ENCODE measurements at regions not wholly inside any gene's neighbourhood (a gene's known extent, or its start where the extent isn't known, plus 50 kb on each side); places are given as distances from the start of the nearest gene placed in this dataset.
"Not testable (repeated sequence)": the region's sequence is repeated elsewhere in the genome, so short reads cannot be mapped to it uniquely, and the experiment has no call there.

DNA sequence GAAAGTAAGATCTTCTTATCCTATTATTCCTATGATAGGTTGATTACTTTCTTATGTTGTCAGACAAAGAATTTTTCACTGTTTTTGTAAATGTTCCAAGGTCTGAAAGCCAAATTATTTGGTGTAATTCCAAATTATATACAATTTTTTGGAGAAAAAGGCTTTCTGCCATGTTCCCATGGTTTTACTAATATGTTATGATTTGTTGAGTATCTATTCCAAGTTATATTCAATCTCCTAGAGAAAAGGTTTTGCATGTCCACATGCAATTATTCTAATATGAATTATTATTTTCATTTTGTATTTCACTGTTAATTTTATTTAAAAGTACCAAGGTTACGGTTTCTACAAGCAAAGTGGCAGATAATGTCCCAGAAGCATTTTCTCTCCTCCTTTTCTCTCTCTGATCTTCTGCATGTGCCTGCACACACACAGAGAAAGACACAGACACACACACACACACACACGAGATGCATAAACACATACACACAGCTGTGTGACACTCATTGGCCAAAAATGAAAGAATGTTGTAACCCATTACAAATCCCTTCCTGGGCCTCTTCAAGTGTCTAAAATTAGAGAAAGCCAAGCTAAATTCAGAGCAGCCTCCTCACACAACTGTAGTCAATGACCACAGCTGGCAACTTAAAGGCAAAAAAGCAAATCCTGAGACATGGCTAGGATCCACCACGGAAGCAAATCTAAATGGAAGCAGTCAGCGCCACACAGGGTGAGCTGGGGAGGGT lies 621.0 kb downstream of the EFNB2 start:
- DNase-seq, result no peak

DNA sequence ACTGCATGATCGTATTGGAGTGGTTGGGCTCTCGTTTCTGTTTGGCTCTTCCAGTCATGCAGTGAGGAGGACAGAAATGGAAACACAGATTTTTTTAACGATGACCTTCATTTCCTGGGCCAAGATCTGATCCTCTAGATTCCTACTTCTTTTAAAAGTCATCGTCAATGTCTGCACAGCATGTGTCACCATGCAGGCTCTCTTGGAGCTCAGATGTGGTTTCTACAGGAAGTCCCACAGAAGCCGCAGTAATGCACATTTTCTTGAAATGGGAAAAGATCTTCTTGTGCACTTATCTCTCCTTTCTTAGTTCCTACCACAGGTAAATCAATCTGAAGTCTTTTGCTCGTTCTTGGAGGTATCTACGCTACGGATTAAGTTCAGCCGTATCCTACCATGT lies 626.9 kb downstream of the EFNB2 start:
- DNase-seq, result no peak

DNA sequence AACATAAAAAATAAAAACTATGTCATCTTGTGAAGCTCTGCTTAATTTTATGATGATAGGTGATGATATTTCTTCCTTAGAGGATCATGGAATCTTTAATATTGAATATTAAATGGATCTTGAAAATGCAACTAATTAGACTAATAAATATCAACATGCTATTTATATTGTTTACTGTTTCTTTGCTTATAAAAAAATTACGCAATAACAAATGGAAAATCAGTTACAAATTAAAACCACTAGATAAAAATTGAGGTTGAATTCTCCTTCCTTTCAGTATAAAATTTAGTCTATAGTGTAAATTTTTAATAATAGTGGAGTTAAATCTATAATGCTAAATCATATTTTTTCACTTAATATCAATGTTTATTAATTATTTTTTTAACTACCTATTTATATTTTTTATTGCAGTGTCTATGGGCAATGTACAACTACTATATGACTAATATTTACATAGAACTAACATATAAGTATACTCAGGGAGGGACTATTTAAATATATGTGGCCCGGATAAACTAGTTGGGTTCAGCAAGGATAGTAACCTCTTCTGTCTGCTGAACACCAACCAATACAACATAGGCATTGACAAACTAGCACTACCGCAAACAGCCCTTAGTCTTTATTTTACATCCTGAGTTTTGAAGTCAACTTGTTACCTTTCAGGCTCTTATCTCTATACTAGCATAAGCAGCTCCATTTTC lies 628.0 kb downstream of the EFNB2 start:
- DNase-seq, result no peak

DNA sequence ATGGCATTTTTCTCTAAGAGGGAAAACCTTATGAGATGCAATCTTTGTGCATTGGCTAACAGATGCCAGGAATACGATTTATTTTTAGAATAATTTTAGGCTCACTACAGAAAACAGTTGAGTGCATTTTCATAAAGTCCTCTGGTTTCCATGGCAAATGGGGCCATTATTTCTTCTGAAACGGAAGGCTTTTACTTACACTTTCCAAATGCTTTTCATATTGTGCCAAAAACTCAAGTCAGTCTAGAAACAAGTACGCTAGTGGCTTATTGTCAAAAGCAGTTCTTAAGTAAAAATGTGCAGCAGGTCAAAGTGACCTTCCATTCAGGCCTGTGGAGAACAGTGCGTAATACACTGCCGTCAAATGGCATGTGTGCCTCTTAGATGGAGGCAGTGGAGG lies 628.7 kb downstream of the EFNB2 start:
- DNase-seq, result no peak

DNA sequence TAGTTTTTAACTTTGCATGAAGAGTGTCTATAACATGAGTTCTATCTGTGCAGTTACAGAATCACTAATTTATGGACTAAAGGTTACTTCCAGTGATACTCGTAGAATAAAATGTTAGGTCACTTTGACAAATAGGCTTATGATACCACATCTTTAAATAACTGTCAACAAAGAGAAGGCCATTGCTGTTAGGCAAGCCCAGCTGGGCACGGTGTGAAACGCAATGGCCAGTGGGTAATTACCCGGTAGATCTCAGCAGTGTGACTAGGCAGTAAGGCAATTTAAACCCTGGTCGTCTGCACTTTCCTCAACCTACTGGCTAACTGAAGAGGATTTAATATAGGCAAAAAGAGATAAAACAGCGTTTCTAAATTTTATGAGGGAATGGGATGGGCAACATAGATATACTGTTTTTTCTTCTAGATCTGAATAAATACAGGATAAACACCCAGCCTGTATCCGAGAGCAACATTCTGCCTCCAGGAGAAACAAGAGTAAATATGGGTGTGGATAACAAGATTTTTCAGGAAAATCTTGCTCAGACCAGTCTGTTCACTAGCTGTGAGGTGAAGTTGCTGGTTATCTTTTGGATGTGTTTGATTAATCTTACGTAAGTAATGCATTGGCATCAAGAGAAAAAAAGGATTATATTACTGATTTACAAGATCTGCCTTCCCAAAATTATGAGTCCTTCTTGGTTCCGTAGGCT lies 631.3 kb downstream of the EFNB2 start:
- DNase-seq, result no peak

DNA sequence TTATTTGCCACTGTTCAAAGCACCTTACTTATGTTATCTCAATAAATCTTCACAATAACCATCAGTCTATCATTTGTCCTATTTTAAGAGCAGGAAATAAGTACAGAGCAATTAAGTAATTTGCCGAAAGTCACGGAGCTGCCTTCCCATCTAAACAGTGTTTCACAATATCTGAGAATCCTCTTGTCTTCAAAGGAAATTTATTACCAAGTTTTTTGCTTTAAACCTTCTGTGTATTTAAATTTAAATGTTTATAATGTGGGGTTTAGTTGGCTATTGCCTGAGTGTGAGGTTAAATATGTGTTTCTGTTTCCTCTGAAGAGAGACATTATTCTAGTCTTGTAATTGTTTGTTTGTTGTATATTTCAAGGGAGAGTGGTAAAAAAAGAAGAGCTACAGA lies 633.1 kb downstream of the EFNB2 start:
- no peak for DNase-seq

DNA sequence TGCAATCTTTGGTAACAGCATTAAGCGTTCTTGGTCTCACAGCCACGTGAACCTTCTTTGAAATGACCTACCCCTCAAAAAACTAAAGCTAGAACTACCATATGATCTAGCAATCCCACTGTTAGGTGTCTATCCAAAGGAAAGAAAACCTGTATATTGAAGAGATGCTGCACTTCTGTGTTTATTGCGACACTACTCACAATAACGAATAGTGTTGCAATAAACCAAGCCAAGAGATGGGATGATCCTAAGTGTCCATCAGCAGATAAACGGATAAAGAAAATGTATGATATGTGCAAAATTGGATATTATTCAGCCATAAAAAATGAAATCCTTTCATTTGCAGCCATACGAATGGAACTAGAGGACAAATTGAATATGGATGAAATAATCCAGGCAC lies 637.9 kb downstream of the EFNB2 start:
- no peak for DNase-seq

DNA sequence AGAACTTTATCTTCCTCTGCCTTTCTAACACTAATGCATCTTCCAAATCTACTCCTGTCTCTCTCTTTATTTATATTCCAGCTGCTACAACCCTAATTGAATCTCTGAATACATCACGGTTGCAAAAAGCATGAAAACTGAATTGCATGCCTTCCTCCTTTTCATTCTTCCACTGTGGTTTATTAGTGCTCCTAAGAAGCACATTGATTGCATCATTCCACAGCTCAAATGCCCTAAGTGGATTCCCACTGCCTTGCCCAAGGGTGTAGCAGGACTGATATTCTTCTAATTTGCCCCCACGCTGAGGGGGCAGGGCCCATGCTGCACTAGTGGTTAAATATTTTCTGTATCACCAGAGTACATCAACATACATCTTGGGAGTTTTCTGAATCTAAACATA lies 640.8 kb downstream of the EFNB2 start:
- DNase-seq, result no peak

DNA sequence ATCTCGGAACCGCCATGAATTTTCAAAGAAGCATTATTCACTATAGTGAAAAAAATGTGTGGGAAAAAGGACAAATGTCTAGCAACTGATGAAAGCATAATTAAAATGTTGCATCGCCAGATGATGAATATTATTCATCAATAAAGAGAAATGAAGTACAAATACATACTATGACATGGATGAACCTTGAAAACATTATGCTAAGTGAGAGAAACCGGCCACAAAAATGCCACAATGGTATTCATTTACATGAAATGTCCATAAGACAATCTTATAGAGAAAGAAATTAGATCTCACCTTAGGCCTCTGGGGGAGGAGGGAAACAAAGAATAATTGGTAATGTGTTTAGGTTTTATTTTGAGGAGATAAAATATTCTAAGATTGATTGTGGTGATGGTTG lies 645.0 kb downstream of the EFNB2 start:
- no peak for DNase-seq

DNA sequence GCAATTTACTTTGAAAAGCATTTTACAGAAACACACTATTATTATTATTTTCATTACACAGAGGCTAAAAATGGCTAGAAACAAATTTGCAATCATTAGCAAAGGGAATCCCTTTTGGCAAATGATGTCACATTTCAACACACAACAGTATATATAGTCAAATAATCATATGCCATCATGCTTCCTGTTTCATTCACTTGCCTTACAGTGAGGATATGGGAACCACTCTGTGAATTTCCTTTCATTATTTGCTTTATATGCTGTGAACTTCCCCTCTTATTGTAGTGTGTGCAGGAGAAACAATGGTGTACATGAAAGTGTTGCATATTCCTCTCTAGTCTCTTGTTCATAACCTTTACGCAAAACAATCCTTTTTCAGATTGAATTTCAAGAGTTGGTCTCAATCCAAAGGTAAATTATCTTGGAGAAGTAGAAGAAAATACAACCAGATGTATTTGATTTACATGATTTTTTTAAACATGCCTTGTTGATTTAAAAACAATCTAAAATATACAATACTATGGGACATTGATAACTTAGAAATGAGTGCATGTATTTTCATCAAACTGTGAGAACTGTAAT lies 657.3 kb downstream of the EFNB2 start:
- no peak for DNase-seq

DNA sequence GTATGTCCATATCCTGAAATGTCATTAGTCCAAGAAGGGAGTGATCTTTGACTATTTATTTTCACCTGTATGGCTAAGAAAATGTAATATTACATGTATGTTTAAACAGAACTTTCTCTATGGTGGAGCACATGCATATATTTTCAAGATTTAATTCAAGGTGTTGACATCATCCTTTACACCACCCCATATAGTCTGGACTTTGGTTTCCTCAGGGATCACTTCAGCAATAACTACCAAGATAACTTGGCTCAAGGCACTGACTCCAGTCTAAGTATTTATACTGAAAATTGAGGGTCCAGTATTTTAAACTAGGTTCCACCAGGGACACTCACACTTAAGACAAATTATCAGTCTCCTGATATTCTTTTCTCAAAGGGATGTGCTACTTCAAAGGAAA lies 660.6 kb downstream of the EFNB2 start:
- DNase-seq, result no peak

DNA sequence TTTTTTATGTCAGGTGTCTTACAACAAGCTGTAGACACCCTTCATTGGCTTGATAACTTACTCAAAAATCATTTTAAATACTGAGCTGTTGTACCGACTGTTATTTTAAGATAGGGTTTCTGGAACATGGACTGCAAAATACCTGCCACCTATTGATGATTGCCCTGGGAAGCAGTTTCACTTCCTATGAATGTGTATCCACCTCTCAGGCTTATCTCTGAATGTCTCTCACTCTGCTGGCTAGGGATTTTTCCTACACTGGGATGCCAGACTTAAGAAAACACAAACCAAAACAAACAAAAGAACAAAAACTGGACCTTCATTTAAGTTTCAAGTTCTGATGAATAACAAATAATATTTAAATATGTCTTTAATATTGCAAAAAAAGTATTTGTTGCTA lies 663.7 kb downstream of the EFNB2 start:
- no peak for DNase-seq

DNA sequence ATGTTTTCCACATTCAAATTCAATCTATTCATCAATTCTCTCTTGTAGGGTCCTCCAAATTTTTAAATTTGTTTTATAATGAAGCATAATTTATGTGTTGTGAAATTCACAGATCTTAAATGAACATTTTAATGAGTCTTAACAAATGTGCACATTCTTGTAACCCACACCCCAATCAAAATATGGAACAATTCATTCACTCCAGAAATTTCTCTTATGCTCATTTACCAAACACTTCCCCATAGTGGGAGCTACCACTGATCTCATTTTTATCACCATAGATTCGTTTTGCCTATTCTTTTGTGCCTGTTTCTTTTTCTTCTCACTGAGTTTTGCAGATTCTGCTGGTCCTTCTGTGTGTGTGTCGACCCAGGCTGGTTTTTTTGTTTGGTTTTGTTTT lies 664.1 kb downstream of the EFNB2 start:
- no peak for DNase-seq

DNA sequence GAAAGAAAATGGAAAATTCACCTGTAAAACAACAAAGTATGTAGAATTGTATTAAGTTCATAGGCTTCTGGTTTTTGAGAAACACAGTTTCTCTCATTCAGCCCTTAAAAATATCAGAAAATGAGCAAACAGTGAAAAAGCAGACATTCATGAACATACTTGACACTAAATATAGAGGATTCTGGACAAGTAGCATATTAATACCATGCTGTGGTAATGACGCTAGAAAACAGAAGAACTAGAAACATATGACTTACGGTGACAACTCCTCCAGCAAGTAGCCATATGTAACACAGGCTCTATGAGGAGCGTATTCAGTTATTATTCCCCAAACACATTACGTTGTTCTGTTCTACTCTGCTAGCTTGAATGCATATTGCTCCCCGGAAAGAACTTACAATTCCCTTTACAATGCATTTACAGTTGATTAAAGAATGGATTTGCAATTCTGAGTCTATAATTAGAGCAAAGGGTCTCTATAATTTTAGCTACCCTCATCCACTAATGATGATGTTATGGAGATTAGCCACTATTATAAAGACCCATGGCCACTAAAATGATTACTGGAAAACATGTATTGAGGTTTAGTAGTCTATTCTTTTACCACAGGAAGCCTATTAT lies 672.1 kb downstream of the EFNB2 start:
- DNase-seq, result no peak

DNA sequence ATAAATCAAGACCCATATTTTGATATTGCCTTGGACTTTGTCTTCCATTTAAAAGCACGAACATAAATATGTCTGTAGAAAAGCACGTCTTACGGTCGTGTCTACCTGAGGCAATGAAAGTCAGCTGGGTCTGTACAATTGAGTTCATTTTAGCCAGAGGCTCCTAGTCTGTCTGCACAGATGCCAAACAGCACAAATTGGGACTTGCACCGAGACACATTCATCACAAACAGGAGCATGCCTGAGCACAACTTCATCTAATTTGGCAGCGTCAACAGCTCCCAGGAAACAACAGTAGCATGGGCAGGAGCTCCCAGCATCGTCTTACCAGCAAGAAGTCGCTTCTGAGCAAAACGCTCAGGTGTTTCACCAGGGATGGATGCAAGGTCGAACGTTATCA lies 687.0 kb downstream of the EFNB2 start:
- DNase-seq, result no peak

DNA sequence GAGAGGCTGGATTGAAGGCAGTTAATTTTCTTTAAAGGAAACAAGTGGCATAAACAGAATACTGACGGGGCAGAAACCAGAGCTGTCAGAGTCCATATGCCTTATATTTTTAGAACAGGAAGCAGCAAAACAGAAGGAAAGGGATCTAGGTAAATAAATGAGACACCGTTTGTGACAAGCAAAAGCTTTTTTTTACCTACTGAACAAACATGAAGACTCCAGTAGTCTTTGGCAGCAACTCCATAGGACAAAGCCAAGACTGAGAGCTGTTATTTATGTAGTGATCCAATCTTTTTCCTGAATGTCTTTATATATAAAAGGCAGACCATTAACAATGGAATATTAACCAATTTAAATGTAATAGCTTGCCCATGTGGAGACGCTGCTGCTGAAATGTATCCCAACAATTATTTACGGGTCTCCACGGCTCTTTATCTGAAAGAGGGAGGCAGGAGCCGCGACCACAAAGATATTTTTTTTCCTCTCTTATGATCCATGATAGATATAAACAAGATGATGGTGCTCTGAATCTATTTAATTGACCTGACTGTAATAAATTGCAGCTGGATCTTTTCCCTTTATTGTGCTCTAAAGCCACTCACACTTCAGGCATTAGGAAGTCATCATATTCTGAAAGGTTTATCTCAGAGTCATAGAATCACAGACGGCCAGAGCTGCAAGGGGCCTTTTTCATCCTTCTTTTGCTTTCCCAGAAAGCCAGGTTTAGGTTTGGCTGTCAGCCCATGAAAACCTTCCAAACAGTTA lies 687.8 kb downstream of the EFNB2 start:
- DNase-seq, result no peak

DNA sequence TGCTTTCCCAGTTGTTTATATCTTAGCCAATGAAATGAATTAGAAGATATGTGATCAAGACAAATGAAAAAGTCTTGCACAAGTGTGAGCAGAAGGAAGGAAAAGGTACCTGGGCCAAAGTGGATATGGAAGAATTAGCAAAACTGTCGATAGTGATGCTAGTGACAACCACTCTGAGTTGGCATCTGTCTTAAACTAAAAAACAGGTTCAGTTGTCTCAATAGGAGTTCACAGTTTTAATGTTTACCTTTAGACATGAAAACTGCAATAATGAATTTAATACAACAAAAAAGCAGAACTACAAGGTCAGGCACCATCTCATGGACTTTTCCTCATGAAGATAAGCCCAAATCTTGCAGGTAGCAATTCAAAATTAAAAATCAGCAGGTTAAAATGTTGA lies 688.5 kb downstream of the EFNB2 start:
- no peak for DNase-seq

DNA sequence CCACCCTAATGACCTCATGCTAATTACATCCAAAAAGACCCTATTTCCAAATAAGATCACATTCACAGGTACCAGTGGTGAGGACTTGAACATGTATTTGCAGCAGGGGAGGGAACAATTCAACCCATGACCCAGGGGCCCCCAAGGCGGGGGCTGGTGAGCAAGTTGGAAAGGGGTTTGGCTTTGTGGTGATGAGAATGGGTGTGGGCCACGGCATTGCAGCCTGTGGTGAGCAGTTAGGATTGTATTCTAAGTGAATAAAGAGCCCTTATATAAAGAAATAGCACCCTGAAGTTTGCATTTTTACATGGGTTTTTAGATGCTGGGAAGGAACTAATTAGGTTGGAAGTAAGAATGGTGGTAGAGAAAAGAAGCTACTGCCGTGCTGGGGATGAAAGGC lies 694.2 kb downstream of the EFNB2 start:
- DNase-seq, result no peak

DNA sequence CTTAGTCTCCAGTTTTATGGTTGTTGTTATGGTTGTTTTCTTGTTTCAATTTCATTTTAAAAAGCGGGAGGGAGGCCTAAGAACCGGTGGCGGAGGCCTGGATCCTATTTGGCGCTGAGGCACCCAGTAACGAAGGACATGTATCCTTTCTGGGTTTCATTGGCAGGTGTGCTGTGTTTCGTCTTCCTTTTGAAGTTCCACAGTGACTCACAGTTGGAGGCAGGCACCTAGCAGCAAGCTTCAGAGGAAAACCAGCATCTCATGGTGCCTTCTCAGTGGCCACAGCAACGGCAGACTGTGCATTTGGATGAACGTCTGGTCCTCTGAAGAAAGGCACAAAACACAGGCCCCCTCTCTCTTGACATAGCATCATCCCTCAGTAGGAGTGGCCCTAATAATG lies 697.2 kb downstream of the EFNB2 start:
- DNase-seq, result no peak

DNA sequence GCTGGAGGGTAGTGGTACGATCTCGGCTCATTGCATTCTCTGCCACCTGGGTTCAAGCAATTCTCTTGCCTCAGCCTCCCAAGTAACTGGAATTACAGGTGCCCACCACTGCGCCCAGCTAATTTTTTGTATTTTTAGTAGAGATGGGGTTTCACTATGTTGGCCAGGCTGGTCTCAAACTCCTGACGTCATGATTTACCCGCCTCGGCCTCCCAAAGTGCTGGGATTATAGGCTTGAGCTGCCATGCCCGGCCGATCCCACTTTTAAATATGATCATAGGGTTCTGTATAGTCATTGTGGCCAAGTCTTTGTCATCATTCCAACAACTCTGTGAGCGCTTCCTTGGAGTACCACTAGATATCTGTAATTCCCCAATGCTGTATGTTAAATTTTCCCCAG lies 698.2 kb downstream of the EFNB2 start:
- DNase-seq, result not testable (repeated sequence)

DNA sequence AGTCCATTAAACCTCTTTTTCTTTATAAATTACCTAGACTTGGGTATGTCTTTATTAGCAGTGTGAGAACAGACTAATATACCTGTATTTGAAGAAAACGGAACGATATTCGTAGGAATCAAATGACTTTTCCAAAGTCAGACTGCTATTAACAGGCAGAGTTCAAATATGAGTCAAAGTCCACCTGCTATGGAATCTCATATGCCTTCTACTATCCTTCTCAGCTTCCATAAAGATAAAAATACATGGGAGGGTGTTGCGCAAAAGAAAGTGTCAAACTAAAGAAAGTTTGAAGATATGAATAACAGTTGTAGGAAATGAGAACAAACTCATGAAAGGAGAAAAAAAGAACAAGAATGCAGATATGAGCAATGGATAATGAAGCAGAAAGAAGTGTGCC lies 704.6 kb downstream of the EFNB2 start:
- DNase-seq, result no peak

DNA sequence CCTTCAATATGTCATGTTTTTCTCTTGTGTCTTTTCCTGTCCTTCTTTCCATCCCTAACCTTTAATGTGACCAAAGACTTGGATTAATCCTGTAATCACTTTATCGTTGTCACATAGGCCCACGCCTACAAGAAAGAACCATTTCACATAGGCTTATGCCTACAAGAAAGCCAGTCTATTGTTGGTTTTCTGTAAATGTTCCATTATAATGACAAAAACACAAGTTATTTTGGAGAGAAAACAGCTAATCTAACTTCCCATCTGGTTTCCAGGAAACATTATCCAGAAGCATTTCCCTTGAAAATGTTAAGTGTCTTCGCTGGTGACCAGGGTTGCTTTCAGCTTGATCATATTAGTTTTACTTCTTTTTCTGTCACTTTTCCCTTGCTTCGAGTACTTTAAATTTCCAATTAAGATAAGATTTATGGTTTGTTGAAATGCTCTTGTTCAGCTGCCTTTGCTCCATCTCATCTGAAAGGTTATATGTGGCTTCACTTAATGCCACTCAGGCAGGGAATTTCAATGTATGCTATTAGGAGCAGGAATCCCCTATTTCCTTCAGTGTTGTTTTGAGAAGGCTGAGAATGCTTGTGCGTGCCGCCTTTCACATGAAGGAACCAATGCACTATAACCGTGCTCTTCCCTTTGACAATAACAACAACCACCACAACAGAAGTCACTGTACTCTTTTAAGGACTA lies 708.2 kb downstream of the EFNB2 start:
- DNase-seq, result no peak
